DMS53 treated with DMSO at 0.1 percent for 48 hours (cell line): ENCODE measurements at regions not wholly inside any gene's neighbourhood (a gene's known extent, or its start where the extent isn't known, plus 50 kb on each side); places are given as distances from the start of the nearest gene placed in this dataset.
"Not testable (repeated sequence)": the region's sequence is repeated elsewhere in the genome, so short reads cannot be mapped to it uniquely, and the experiment has no call there.

Experiments used
- DNase-seq: peaks from one replicate; lab custom pipeline; 2025; ENCODE audit not compliant: unreplicated experiment; lab: John Stamatoyannopoulos, UW

DNA sequence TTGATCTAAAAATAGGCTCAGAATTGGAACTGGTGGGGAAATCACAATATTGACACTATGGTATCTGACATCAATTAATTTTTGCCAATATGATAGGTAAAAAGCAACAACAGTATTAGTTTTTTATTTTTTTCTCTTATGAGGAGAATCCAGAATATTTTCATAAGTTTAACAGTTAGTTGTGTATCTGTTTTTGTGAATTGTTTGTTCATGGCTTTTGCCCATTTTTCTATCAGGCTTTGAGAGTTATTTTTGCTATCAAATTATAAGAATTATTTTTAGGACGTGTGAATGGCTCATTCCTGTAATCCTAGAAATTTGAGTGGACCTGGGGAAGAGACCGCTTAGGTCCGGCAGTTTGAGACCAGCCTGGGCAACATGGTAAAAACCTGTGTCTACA is 608.6 kb upstream of the ADGRB3 start:
- no peak for DNase-seq

DNA sequence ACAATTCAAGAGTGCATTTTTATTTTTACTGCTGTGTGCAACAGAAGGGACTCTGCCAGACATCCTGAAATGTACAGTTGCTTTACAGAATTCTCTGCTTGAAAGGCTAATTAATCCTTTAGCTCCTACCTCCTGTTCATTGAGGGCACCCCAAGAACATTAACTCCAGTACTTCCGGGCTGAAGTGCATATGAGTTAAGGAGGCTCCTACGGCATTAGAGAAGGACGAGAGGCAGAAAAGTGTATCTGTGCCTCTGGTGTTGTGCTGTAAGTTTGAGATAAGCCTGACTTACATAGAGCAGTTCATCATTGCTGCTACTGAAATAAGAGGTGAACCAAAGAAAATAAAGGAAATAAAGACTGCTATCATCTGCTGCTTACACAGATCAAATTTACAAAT is 609.3 kb upstream of the ADGRB3 start:
- no peak for DNase-seq

DNA sequence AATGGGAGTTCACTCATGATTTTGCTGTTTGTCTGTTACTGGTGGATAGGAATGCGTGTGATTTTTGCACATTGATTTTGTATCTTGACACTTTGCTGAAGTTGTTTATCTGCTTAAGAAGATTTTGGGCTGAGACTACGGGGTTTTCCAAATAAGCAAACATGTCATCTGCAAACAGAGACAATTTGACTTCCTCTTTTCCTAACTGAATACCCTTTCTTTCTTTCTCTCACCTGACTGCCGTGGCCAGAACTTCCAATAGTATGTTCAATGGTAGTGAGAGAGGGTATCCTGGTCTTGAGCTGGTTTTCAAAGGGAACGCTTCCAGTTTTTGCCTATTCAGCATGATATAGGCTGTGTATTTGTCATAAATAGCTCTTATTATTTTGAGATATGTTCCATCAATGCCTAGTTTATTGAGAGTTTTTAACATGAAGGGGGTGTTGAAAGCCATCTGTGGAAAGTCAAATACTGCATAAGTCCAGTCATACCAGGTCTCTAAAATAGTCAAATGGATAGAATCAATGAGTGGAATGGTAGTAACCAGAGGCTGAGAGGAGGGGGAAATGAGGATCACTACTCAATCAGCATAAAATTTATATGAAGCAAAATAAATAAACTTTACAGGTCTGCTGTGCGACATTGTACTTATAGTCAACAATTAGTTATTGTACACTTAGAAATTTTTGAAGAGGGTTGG is 610.4 kb upstream of the ADGRB3 start:
- no peak for DNase-seq

GRCh38 chr6:68022968-68023367 is 612.1 kb upstream of the ADGRB3 start:
- DNase-seq: not testable (repeated sequence)

GRCh38 chr6:68013780-68014515 is 621.1 kb upstream of the ADGRB3 start:
- DNase-seq: peak; percentile 7

- no peak for DNase-seq
These were observed 622.3 kb upstream of the ADGRB3 start for GRCh38 chr6:68012822-68013221.

GRCh38 chr6:68010936-68011335 is 624.1 kb upstream of the ADGRB3 start:
- DNase-seq: no peak

GRCh38 chr6:68008445-68008844 is 626.6 kb upstream of the ADGRB3 start:
- DNase-seq: no peak

GRCh38 chr6:68007717-68008116 is 627.4 kb upstream of the ADGRB3 start:
- DNase-seq: no peak

GRCh38 chr6:67986694-67987232 is 648.3 kb upstream of the ADGRB3 start:
- DNase-seq: no peak

GRCh38 chr6:67976486-67976885 is 658.6 kb upstream of the ADGRB3 start:
- DNase-seq: no peak

GRCh38 chr6:67974931-67975330 is 660.2 kb upstream of the ADGRB3 start:
- no peak for DNase-seq

DNA sequence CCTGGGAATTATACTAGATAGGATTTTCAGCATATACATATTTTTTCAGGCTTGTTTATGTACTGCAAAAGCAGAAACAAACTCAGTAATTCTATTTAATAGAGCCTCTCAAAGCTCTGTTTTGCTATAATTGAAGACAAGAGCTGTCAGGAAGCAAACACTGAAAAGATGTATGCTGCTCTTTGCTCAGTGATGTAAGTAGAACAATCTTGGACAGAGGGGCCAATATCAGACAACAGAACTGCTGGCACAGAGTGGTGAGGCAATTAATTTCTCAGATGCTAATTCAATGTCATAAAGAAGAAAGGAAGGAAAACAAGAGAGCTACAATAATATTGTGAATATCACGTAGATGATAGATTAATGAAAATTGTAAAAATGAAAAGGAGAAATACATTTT is 663.3 kb upstream of the ADGRB3 start:
- DNase-seq: no peak

DNA sequence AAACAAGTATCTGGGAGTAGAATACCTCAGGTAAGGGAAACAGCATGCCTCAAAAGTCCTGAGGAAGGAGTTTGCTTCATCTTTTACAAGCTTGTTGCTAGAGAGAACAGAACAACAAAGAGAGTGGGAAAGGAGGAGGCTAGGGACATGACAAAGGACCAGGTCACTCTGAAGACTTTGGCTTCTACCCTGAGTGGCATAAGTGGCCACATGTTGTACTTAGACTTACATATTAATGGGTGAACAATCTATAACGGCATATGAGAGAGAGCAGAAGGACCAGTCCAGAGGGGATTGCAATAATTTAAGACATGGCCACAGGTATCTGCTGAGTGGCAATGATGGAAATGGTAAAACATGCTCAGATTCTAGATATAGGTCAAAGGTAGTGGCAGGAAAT is 668.3 kb upstream of the ADGRB3 start:
- DNase-seq: no peak

- DNase-seq: no peak
These were observed 678.7 kb upstream of the ADGRB3 start for GRCh38 chr6:67956352-67956751.

DNA sequence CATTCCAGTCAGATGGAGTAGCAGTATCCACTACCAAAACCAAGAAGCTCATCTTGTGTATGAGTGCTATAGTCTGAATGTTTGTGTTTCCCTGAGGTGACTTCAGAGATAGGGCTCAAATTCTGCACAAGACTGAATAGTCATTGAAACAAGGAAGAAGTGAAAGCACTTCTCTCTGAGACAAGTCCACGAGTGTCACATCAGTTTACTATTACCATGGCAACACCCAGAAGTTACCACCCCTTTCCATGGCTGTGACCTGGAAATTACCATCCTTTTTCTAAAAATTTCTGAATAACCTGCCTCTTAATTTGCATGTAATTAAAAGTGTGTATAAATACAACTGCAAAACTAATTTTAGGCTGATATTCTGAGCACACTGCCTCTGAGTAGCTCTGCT is 682.1 kb upstream of the ADGRB3 start:
- no peak for DNase-seq

- no peak for DNase-seq
These were observed 683.0 kb upstream of the ADGRB3 start for GRCh38 chr6:67952121-67952520.

DNA sequence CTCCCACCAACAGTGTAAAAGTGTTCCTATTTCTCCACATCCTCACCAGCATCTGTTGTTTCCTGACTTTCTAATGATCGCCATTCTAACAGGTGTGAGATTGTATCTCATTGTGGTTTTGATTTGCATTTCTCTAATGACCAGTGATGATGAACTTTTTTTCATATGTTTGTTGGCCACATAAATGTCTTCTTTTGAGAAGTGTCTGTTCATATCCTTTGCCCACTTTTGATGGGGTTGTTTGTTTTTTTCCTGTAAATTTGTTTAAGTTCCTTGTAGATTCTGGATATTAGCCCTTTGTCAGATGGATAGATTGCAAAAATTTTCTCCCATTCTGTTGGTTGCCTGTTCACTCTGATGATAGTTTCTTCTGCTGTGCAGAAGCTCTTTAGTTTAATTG is 687.3 kb upstream of the ADGRB3 start:
- not testable (repeated sequence) for DNase-seq

- no peak for DNase-seq
These were observed 699.1 kb upstream of the ADGRB3 start for GRCh38 chr6:67935976-67936477.

- DNase-seq: no peak
These were observed 701.8 kb upstream of the ADGRB3 start for GRCh38 chr6:67933278-67933677.

- DNase-seq: not testable (repeated sequence)
These were observed 712.5 kb upstream of the ADGRB3 start for GRCh38 chr6:67922588-67922987.

- not testable (repeated sequence) for DNase-seq
These were observed 715.0 kb upstream of the ADGRB3 start for GRCh38 chr6:67920040-67920439.
